DMS53 treated with DMSO at 0.1 percent for 48 hours (cell line): ENCODE measurements at regions not wholly inside any gene's neighbourhood (a gene's known extent, or its start where the extent isn't known, plus 50 kb on each side); places are given as distances from the start of the nearest gene placed in this dataset.

Experiments
- DNase-seq: peaks from one replicate; lab custom pipeline; 2025; ENCODE audit not compliant: unreplicated experiment; lab: John Stamatoyannopoulos, UW

DNA sequence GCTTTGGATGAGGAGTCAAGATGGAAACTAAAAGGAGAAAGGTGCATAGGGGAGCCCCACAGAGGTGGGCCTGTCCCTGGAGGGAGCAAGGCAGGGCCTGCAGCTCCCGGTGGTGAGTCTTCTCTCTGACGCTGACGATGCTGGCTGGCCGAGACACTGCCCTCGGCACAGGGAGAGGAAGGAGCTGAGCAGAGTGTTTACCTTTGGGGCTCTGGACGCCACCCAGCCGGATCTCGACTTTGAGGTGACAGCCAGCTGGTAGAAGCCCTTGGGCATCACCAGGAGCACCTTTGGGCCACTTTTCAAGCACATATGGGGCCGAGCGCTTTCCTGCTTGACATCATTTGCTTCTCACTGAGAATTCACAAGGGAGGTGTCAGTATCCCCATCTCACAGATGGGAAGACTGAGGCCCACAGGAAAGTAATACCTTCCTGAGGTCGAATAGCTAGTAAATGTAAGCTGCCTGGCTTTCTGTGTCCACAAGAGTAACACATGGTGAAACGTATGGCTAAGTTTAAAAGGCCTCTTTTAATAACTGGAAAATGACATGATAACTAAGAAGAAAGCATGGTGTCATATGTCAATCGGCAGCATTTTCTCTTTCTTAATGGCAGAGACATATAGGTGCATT is 294.3 kb upstream of the TNRC6C start:
- DNase-seq, result no peak

DNA sequence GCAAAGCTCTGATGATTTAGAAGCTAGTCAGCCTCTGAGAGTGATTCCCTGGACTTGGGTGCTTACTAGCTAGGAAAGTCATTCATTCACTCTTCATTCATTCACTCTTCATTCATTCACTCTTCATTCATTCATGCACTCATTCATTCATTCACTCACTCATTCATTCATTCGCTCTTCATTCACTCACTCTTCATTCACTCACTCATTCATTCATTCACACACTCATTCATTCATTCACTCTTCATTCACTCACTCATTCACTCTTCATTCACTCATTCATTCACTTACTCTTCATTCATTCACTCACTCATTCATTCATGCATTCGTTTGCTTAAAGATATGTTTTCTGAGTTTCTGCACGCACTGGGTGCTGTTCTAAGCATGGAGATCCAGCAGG is 292.7 kb upstream of the TNRC6C start:
- DNase-seq, result no peak

DNA sequence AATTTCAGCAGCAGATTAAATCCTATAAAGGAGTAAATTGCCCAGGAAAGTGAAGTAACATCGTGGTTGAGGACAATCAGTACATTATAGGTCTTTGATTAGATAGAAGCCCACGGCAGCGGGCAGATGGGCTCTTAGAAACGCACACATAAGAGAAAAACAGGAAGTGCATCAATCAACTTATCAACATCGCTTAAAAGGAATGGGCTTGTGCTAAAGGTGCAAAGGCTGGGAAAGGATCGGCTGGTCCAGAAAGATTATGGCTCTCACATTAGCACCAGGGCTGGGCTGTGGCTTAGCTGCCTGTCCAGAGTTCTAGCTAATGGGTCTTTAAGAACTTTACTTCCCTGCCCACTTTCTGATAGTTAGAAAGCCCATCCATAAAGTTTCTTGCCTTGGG is 292.0 kb upstream of the TNRC6C start:
- no peak for DNase-seq

DNA sequence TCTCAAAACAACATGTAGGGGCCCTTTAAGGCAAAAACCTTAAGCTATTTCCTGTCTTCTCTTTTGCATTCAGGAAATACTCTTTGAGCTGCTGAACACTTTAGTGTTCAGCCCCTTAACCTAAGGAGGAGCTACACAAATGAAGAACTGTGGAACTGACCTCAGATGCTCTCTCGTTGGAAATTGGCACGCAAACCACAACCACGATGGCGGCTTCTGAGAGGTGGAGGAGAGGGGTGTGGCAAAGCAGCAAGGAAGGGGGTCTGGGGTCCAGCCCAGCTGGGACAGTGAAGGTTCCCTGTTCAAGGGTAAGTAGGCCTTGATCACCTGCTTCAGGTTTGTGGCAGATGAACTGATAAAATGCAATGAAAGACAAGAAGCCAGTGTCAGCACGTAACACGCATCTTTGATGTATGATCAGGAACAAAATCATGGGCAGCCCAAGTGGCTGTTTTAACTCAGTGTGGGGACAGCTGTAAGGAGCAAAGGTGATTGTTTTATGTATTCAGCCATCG is 291.6 kb upstream of the TNRC6C start:
- no peak for DNase-seq

DNA sequence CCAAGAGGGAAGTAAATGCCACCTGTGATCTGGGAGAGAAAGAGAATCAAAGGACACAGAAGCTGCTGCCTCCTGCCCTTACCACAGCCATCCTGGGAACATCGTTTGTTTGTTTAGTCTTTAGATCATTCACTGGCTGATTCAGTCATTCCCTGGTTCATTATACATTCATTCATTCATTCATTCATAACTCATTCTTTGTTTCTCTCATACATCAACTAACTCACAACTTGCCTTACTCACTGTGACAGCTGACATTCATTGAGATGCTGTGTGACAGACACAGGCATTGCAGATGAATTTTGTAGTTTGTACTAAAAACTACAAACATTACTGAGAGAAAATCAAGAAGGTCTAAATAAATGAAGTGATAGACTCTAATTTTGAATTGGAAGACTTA is 291.0 kb upstream of the TNRC6C start:
- no peak for DNase-seq

DNA sequence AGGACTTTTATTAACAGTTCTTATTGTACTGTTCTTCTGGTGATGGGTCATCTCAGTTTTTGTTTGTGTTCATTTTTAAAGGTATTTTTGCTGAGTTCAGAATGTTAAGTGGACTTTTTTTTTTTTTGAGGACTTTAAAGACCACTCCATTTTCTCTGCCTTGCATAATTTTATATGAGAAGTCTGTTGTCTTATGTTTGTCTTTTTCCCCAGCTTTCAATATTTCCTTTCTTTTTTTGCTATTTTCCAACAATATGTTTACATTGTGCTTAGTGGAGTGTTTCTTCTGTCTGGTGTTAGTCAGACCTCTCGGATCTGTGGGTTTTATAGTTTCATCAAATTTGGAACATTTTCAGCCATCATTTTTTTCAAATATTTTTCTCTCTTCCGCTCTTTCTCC is 290.0 kb upstream of the TNRC6C start:
- no peak for DNase-seq

DNA sequence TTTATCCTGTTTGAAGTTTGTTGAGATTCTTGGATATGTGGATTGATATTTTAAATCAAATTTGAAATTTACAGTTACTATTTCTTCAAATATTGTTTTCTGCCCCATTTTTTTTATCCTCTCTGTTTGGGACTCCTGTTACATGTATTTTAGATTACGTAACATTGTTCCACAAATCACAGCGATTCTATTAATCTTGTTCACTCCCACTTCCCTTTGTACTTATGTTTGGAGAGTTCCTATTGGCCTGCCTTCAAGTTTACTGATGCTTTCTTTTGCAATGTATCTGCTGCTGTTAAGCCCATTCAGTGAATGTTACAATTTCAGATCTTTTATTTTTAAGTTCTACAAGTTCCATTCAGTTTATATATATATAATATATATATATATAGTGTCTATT is 288.3 kb upstream of the TNRC6C start:
- DNase-seq, result no peak

DNA sequence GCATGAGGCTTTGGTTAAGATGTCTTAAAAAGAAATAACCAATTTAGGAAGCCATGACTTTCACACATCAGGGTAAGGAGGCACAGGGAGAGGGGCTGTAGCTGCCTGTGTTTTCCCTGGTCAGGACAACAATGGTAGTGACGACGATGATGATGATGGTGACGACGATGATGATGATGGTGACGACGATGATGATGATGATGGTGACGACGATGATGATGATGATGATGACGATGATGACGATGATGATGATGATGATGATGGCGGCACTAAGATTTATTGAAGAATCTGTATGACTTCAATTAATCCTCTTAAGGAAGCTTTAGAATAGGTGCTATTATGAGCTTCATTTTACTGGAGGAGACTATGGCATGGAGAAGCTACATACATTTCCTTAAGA is 284.1 kb upstream of the TNRC6C start:
- no peak for DNase-seq

DNA sequence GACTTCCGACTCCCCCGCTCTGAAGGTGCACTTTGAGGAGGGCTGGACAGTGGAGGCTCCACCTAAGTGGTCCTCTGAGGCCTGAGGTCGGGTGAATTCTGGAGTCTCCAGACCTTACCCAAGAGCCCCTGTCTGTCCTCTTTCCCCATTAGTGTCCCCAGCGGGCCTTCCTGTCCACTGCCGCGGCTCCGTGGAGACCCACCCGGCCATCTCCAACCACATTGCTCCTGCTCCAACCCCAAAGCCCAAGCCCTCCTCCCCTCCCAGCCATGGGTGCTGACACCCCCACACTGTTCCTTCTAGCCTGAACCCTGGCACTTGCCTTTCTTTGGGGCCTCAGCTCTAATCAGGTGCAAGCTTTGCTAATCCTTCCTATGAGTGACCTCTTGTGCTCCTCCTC is 283.1 kb upstream of the TNRC6C start:
- DNase-seq, result no peak

DNA sequence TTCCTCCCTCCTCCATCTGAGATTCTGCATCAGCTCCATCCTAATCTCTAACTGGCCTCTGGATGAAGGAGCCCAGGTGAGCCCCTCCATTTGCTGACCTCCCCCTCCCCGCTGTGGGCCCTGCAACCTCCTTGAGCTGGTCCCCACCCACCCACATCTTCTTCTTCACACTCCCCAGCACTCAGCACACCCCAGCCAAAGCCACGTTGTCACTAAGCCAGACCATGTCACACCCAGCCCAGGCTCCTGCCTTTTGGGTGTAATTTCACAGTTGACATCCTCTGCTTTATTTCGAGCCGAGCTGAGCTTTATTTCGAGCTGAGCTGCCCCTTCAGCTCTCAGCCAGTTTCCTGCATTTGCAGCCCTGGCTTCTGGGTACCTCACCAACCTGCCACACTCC is 282.7 kb upstream of the TNRC6C start:
- no peak for DNase-seq

DNA sequence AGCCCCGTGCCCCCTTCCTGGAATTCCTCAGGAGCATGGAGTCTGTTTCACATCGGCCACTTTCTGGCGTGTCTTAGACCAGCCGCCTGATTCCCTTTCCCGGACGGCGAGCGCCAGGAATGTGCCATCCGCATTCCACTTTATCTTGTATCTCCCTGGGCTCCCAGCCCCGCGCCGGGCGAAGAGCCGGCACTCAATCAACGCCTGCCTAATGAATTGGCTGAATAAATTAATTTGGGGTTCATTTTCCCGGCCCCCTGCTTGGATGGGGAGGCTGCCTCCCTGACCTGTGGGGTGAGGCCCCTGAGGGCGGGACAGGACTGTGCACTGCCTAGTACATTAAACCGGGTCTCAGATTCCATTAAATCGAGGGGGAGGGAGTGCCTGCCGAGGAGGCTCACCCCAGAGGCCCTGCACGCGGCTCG is 282.3 kb upstream of the TNRC6C start:
- no peak for DNase-seq

DNA sequence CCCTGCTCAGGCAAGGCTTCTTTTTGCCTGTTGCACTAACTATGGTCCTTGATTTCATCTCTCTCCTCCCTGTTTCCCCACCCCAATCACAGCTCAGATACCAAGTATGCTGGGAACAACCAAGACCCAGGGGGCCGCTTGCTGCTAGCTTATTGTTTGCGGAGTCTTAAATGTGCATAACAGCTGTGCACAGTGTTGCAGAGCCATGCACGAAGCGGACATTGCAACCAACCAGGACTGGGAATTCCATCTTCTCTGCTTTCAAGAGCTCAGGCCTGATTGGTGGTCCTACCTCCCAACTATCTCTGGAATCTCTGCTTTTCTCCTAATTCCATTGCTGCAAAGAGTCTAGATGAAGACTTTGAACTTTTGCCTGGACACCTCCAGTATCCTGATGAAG is 281.3 kb upstream of the TNRC6C start:
- DNase-seq, result no peak

DNA sequence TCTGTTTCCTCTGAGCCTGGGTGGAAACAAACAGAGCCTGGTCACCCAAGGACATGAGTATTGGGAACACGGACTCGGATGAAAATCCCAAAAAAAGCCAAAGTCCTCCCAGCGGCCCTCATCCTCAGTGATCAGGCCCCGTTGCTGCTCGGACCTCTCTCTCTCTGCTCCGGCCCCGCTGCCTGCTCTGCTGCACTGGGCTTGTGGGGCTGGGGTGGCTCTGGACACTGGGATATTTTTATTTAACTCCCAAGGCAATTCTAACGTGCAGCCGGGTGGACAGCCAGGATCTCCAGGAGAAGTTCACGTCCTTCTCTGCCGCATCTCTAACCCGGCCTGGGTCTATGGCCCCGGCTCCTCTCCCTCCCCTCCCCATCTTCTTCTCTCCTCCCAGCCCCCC is 280.9 kb upstream of the TNRC6C start:
- DNase-seq, result no peak

DNA sequence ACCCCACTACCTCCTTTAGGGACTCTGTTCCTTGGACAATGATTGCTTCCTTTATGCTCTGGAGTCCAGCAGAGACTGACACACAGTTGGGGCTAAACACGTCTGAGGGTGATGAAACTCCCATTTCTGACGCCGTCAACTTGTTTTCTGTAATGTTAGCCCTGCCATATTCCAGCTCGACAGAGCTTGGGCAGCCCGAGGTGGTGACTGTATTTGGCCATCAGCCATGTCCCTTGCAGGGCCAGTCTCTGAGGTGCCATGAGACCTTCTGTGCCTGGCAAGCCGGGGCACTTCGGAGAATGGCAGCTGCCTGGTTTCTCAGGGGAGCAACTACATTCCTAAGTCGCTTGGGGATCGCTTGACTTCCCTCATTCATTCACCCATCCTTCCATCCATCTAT is 278.9 kb upstream of the TNRC6C start:
- DNase-seq, result no peak

DNA sequence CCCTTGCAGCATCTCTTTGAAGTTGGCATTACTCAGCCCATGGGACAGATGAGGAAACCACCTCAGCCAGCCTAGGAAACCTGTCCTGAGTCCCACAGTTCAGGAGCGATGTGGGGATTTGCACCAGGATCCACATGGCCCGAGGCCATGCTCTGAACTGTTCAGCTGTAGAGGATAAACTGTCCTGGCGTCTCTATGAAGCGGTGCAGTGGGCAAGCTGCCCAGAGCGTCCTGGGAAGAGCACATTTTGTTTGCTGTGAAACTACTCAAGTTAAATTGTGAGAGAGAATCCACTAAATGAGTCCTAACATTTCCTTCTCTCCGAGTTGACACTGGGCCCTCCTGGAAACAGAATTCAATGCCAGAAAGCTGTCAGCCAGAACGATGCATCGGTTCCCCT is 276.6 kb upstream of the TNRC6C start:
- DNase-seq, result no peak

DNA sequence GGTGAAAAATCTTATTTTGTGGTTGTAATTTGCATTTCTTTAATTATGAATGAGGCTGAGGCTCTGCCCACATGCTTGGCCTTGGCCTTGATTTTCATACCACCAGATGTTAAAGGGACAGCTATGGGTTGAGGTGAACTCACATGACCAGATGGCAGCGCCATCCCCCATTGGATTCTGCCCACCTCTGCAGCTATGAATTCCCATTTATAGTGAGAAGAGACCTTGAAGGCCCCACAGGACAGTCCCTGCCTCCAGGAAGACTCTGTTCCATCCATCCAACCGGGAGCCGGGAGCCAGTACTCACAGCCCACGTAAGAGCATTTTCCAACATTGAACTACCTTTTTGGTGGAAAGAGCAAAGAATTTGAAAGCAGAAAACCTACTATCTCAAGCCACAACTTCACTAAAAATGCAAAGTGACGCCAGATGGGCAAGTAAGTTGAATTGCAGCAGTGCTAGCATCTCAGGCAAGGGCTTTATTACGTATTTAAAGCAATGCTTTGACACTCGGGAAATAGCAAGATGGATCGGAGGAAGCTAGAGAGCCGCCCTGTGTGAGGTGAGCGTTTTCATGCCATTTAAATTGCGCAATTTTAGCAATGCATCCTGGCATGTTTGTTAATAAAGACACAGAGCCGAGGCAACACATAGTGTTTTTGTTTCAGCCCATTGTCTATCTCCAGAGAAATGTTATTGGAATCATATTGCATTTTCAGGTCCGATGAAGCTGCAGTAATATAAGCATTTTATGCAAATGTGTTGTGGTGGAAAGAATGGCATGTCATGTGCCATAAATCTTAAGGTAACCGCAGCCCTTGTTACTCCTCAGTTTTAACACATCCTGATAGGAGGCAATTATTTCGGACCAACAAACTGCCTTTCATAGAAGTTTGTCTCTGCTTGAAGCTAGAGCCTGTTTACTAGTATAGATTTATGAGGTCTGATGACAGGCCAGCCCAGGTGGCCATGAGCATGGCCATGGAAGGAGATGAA is 273.4 kb upstream of the TNRC6C start:
- no peak for DNase-seq

DNA sequence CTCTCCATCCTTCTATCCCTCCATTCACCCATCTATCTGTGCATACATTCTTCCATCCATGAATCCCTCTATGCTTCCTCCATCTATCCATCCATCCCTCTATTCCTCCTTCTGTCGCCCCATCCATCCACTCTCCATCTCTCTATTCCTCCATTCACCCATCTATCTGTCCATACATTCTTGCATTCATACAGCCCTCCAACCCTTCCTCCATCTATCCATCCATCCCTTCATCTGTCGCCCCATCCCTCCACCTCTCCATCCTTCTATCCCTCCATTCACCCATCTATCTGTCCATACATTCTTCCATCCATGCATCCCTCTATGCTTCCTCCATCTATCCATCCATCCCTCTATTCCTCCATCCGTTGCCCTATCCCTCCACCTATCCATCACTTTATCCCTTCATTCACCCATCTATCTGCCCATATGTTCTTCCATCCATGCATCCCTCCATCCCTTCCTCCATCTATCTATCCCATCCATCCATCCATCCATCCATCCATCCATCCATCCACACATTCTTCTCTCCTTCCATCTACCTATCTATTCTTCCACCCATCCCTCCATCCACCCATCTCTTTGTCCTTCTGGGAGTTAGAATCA is 272.5 kb upstream of the TNRC6C start:
- DNase-seq, result no peak

DNA sequence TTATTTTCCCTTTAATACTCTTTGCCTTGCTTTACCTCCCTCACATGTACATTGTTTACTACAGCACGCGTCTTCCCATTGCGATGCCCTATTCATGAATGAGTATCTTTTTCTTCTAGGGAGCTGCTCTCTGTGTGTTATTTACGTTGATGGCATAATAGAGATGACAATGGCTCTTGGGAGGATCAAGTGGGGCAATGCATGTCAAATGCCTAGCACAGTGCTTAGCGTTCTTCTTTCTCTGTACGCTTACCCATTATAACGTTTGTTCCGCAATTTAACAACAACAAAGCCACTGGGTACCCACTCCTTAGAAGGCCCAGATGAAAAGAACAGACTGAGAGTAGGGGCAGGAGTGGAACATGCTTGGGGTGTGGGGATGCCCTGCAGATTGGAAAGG is 271.6 kb upstream of the TNRC6C start:
- DNase-seq, result no peak

DNA sequence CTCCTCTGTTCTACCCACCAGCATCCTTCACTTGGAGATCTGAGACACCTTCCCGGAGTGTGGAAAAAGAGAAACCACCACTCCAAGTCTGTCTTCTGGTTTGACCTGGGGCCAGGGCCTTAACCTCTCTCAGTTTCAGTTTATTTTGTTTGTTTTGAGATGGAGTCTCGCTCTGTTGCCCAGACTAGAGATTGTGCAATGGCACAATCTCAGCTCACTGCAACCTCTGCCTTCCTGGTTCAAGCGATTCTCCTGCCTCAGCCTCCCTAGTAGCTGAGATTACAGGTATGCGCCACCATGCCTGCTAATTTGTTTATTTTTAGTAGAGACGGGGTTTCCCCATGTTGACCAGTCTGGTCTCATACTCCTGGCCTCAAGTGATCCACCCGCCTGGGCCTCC is 271.1 kb upstream of the TNRC6C start:
- DNase-seq, result no peak

DNA sequence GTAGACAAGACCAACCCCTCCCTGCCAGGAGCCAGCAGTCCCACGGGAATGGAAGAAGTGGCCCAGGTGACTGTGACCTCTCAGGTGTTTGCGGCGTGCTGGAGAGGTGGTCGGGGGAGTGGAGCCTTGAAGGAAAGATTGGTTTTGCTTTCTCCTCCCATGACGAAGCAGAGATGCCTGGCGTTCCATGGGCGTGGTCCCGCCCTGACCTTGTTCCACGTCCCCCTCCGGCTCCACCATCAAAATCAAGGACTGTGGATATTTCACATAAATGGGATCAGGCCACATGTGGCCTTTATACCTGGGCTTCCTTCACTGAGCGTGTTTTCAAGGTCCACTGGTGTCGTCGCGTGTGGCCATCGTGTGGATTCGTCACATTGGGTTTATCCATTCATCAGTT is 270.6 kb upstream of the TNRC6C start:
- no peak for DNase-seq

DNA sequence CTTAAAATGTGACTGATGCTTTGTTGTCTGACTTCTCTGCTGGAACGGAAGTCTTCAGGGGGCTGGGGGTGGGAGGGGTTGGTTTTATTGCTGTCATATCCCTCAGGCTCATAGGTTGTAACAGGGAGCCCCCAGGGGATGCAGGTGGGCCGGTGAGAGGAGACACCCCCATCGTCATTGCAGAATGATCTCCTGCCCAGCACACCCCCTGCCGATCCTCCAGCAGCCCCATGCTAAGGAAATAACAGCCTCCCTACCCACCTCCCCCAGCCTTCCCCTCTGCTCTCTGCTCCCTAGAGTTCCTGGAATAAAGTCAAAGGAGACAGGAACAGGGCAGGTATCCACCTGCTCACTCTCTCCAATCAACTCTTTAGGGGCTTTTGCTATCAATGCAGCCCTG is 270.1 kb upstream of the TNRC6C start:
- no peak for DNase-seq
